Medulla oblongata (tissue), 1 donor: ENCODE measurements at regions not wholly inside any gene's neighbourhood (a gene's known extent, or its start where the extent isn't known, plus 50 kb on each side); places are given as distances from the start of the nearest gene placed in this dataset.

Experiments
- DNase-seq: peaks from one replicate; pipeline ENCODE4 v3.0.0-alpha.2; 2015; ENCODE audit errors: extremely low spot score

DNA sequence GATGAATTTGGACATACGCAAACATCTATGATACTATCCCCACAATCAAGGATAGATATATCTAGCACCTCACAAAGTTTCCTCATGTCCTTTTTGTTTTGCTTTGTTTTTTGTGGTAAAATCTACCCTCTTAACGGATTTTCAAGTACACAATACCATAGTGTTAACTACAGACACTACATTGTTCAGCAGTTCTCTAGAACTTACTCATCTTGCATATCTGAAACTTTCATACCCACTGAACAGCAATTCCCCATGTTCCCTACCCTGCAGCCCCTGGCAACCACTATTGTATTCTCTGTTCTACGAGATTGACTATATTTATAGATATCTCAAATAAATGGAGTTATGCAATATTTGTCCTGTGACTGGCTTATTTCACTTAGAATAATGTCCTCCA is 58.1 kb upstream of the TJP1 start:
- no peak for DNase-seq

DNA sequence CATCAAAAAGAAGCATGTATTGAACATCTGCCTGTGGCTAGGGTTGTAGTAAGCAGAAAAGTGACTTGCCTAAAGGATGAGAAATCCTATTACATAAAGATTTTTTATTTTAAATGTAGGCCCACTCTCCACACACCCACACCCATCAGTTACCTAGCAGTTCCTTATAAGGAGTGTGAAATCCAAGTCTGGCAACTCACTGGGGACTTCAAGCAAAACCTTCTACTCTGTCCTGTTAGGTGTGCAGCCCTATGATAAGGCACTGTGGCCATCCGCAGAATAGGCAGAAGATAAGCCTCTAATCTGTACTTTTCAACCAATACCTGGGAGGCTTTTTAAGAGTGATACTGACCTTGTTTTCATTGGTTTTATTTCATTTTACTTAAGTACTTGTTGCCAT is 52.7 kb upstream of the TJP1 start:
- no peak for DNase-seq

DNA sequence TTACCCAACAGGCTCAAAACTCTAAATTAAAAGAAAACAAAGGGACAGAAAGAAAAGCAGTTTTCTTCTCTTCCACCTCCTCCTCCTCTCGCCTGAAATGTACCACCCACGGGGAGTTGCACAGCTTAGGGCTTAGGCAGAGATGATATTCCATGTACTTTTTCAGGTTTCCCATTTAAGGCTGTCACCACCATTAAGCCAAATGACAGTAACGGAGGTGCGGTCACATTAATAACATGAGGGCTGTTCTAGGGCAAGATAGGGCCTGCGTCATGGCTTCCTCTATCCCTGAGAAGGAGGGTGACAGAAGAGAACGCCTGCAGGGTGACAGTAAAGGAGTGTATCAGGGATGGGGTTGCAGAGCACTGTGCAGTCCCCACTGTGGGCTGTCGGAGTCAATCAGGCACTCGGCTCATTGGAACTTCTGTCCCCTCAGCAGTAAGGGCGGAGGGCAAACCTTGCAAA is 51.7 kb upstream of the TJP1 start:
- no peak for DNase-seq

DNA sequence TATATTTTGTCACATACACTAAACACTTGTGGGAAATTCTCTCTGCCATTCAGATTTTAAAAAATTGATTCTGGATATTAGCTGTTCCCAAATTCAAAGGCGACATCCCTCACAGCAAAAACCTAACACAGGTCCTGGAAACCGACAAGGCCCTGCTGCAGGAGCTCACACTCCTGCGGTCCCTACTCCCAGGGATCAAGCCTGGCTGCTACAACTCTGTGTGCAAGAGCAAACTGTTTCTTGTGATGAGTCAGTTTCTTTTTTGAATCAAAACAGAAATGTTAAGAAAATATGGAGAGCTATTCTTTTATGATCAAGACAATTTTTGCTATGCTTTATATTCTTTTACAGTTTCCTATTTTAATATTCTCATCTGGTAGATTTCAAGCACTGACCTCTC is 51.0 kb upstream of the TJP1 start:
- DNase-seq = no peak

DNA sequence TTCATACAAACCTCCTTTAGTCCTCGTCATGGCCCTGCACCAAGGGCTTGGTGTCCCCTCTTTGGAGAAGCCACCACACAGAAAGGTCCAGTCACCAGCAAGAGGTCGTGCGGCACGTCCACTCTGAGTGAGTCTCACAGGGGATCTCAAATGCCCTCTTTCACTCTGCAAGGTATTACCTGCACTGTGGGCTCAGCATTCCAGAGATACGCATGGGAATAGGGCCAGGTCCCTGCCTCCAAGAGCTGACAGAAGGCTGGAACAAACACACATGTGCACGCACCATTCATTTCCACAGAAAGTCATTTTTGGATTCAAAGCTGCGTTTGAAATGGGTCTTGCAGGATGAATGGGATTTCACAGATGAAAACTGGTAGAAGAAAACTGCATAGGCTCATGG is 50.4 kb upstream of the TJP1 start:
- DNase-seq = no peak
